Keratinocyte (primary cell): ENCODE measurements at regions not wholly inside any gene's neighbourhood (a gene's known extent, or its start where the extent isn't known, plus 50 kb on each side); places are given as distances from the start of the nearest gene placed in this dataset.
A peak's percentile ranks its signal among the peaks of the same experiment; 100 is the strongest.

Source experiments
- DNase-seq: peaks from one replicate; pipeline ENCODE4 v3.0.0-alpha.2; 2011; ENCODE audit warnings: low read depth, missing footprints, low spot score
- FAIRE-seq: peaks from 2 replicates; lab custom pipeline; 2011; peaks lifted over from hg19 to GRCh38; lab: Jason Lieb, UNC
- H2AFZ ChIP-seq: 2 replicates; pipeline ENCODE4 v1.6.0; 2012; ENCODE audit warnings: low read length, control low read depth, inconsistent platforms; ENCODE audit not compliant: control insufficient read depth
- H3K27ac ChIP-seq: 2 replicates; pipeline ENCODE4 v1.5.1; 2011; ENCODE audit warnings: low read length; ENCODE audit not compliant: control insufficient read depth, insufficient read depth
- H3K27me3 ChIP-seq: 3 replicates; pipeline ENCODE4 v1.6.0; 2011; ENCODE audit warnings: low read length; ENCODE audit not compliant: control insufficient read depth, insufficient read depth; ENCODE audit errors: extremely low read depth
- H3K36me3 ChIP-seq, 2 experiments: 2 replicates in 1 of 2; 3 replicates in 1 of 2; pipeline ENCODE4 v1.5.1; 2011; ENCODE audit warnings: low read length in 2 of 2, mild to moderate bottlenecking in 1 of 2; ENCODE audit not compliant: control insufficient read depth in 2 of 2, insufficient read depth in 2 of 2; ENCODE audit errors: extremely low read depth in 1 of 2
- H3K4me1 ChIP-seq: 3 replicates; pipeline ENCODE4 v1.5.1; 2011; ENCODE audit warnings: low read length; ENCODE audit not compliant: control insufficient read depth, insufficient read depth; ENCODE audit errors: extremely low read depth
- H3K4me2 ChIP-seq: 3 replicates; pipeline ENCODE4 v1.6.0; 2011; ENCODE audit warnings: low read depth, low read length; ENCODE audit not compliant: control insufficient read depth, insufficient read depth; ENCODE audit errors: extremely low read depth
- H3K4me3 ChIP-seq, 3 experiments: fragments of 200-600 bp in 1 of 3; sonication (generic) in 1 of 3; 2 replicates in 2 of 3; 3 replicates in 1 of 3; pipeline ENCODE4 v1.5.1; 2011 to 2016; ENCODE audit warnings: low read length in 3 of 3, mild to moderate bottlenecking in 3 of 3, control low read depth in 2 of 3, inconsistent platforms in 1 of 3, low read depth in 1 of 3, mixed read lengths in 1 of 3, mixed run types in 1 of 3, moderate library complexity in 1 of 3; ENCODE audit not compliant: control insufficient read depth in 2 of 3, insufficient read depth in 2 of 3; ENCODE audit errors: extremely low read depth in 1 of 3
- H3K79me2 ChIP-seq: 2 replicates; pipeline ENCODE4 v1.6.0; 2012; ENCODE audit warnings: low read length; ENCODE audit not compliant: control insufficient read depth, insufficient read depth
- H3K9ac ChIP-seq: 3 replicates; pipeline ENCODE4 v1.6.0; 2011; ENCODE audit warnings: low read length; ENCODE audit not compliant: control insufficient read depth, insufficient read depth; ENCODE audit errors: extremely low read depth
- H3K9me1 ChIP-seq: 3 replicates; pipeline ENCODE4 v1.6.0; 2011; ENCODE audit warnings: low read length; ENCODE audit not compliant: control insufficient read depth, insufficient read depth; ENCODE audit errors: extremely low read depth
- H3K9me3 ChIP-seq: 2 replicates; pipeline ENCODE4 v1.5.1; 2012; ENCODE audit warnings: low read depth, low read length; ENCODE audit not compliant: control insufficient read depth
- H4K20me1 ChIP-seq: 3 replicates; pipeline ENCODE4 v1.6.0; 2011; ENCODE audit warnings: low read length; ENCODE audit not compliant: control insufficient read depth, insufficient read depth; ENCODE audit errors: extremely low read depth
- CTCF ChIP-seq, 3 experiments: IDR thresholded peaks in 1 of 3; conservative IDR thresholded peaks in 1 of 3; optimal IDR thresholded peaks in 1 of 3; 2 replicates in 2 of 3; 3 replicates in 1 of 3; pipeline versions ENCODE3 to v1.5.1; 2011; ENCODE audit warnings: low read length in 3 of 3, mild to moderate bottlenecking in 3 of 3, moderate library complexity in 2 of 3, control low read depth in 1 of 3, inconsistent platforms in 1 of 3; ENCODE audit not compliant: insufficient read depth in 2 of 3; ENCODE audit errors: extremely low read depth in 1 of 3
- EZH2 ChIP-seq: IDR thresholded peaks from one replicate; pipeline ENCODE4 v1.6.1; 2012; ENCODE audit warnings: inconsistent platforms, mild to moderate bottlenecking, low read length, moderate library complexity
- dilution Hi-C: fragments of 300-500 bp; cut with MboI; formaldehyde crosslinking; loops from one replicate; pipeline ENCODE4 v1.7.0; 2020; ENCODE audit warnings: low sequenced_read_pairs; ENCODE audit not compliant: extremely low pct_ligation_motif_present

GRCh38 chr17:63268827-63269226 lies 177.3 kb downstream of the CYB561 start:
- DNase-seq: no peak
- Histone ChIP-seq H3K9ac (no peak overlapping the region), H3K36me3 (peaks cover 0 to 4% of the 10 kb centered on the region in 2 experiments), H3K4me3 (no peak overlapping the region), H3K9me1 (no peaks in the 10 kb centered on the region), H3K4me2 (no peak overlapping the region), H2AFZ (no peak overlapping the region), H3K27me3 (no peaks in the 10 kb centered on the region), H4K20me1 (no peaks in the 10 kb centered on the region), H3K27ac (no peak overlapping the region), H3K79me2 (no peaks in the 10 kb centered on the region), H3K9me3 (no peaks in the 10 kb centered on the region), H3K4me1 (peaks cover 15% of the 10 kb centered on the region)
- dilution Hi-C loops: no loop called here
- FAIRE-seq: no peak
- TF ChIP-seq EZH2: no peak
- no peak for TF ChIP-seq CTCF (optimal IDR thresholded peaks at IDR 0.05 in 1 of 3, IDR thresholded peaks at IDR 0.05 in 1 of 3, conservative IDR thresholded peaks at IDR 0.05 in 1 of 3; ENCODE audit: extremely low read depth in 1 of 3, insufficient read depth in 2 of 3, low read length in 3 of 3)

GRCh38 chr17:63270610-63271009 lies 175.5 kb downstream of the CYB561 start:
- peaks cover 27% of the 10 kb centered on the region for H3K4me1 ChIP-seq
- no peaks in the 10 kb centered on the region for H3K27me3 ChIP-seq
- peaks cover 0 to 4% of the 10 kb centered on the region in 2 experiments for H3K36me3 ChIP-seq
- peak overlapping the region; percentile 76 for H3K27ac ChIP-seq
- H2AFZ ChIP-seq: no peak overlapping the region
- no peak overlapping the region for H3K4me3 ChIP-seq
- TF ChIP-seq CTCF (optimal IDR thresholded peaks at IDR 0.05 in 1 of 3, IDR thresholded peaks at IDR 0.05 in 1 of 3, conservative IDR thresholded peaks at IDR 0.05 in 1 of 3; ENCODE audit: extremely low read depth in 1 of 3, insufficient read depth in 2 of 3, low read length in 3 of 3) (no peak), EZH2 (no peak)
- H3K4me2 ChIP-seq: peak overlapping the region; percentile 46
- DNase-seq (no peak), FAIRE-seq (no peak)
- no peaks in the 10 kb centered on the region for H4K20me1 ChIP-seq
- no peak overlapping the region for H3K9ac ChIP-seq
- no peaks in the 10 kb centered on the region for H3K9me1 ChIP-seq
- no peaks in the 10 kb centered on the region for H3K9me3 ChIP-seq
- H3K79me2 ChIP-seq: no peaks in the 10 kb centered on the region
- dilution Hi-C loops: no loop called here
